Astrocyte of the cerebellum (primary cell): ENCODE measurements at regions not wholly inside any gene's neighbourhood (a gene's known extent, or its start where the extent isn't known, plus 50 kb on each side); places are given as distances from the start of the nearest gene placed in this dataset.

ENCODE experiments used
- DNase-seq: peaks from one replicate; pipeline ENCODE4 v3.0.0-alpha.2; 2011; ENCODE audit warnings: low read depth
- H3K4me3 ChIP-seq: 2 replicates; pipeline ENCODE4 v1.5.1; 2011; ENCODE audit warnings: mild to moderate bottlenecking, low read depth, low read length, moderate library complexity
- CTCF ChIP-seq: IDR thresholded peaks from 2 replicates; pipeline ENCODE4 v1.5.1; 2012; ENCODE audit warnings: low read length, low read depth, moderate library complexity, mild to moderate bottlenecking; ENCODE audit errors: missing control alignments
- in situ Hi-C: cut with HindIII; loops from 2 replicates; pipeline ENCODE4 v1.10.0; 2017; ENCODE audit warnings: low sequenced_read_pairs

- no peak overlapping the region for H3K4me3 ChIP-seq
- TF ChIP-seq CTCF: no peak
- no peak for DNase-seq
- in situ Hi-C loops: no loop called here
These were observed 122.0 kb upstream of the ATP10A start for GRCh38 chr15:25985165-25985564.

- in situ Hi-C loops: no loop called here
- DNase-seq: no peak
- no peak for TF ChIP-seq CTCF
- H3K4me3 ChIP-seq: no peak overlapping the region
These were observed 119.6 kb upstream of the ATP10A start for GRCh38 chr15:25982736-25983135.

GRCh38 chr15:25981114-25981513 is 118.0 kb upstream of the ATP10A start:
- TF ChIP-seq CTCF: no peak
- H3K4me3 ChIP-seq: no peak overlapping the region
- in situ Hi-C loops: no loop called here
- no peak for DNase-seq

GRCh38 chr15:25972141-25972675 is 109.1 kb upstream of the ATP10A start:
- H3K4me3 ChIP-seq: no peak overlapping the region
- in situ Hi-C loops: no loop called here
- no peak for DNase-seq
- TF ChIP-seq CTCF: no peak

- in situ Hi-C loops: no loop called here
- DNase-seq: no peak
- TF ChIP-seq CTCF: no peak
- H3K4me3 ChIP-seq: no peak overlapping the region
These were observed 107.9 kb upstream of the ATP10A start for GRCh38 chr15:25971053-25971452.

GRCh38 chr15:25969886-25970285 is 106.8 kb upstream of the ATP10A start:
- in situ Hi-C loops: no loop called here
- H3K4me3 ChIP-seq: no peak overlapping the region
- TF ChIP-seq CTCF: no peak
- no peak for DNase-seq

- no peak overlapping the region for H3K4me3 ChIP-seq
- TF ChIP-seq CTCF: no peak
- DNase-seq: no peak
- in situ Hi-C loops: no loop called here
These were observed 104.0 kb upstream of the ATP10A start for GRCh38 chr15:25967116-25967515.
